ENCODE measurements at regions not wholly inside any gene's neighbourhood (a gene's known extent, or its start where the extent isn't known, plus 50 kb on each side); places are given as distances from the start of the nearest gene placed in this dataset.

GRCh38 chr13:103810026-103810425, 743.8 kb upstream of the SLC10A2 start:
- Histone ChIP-seq H3K4me1 (no peaks in the 10 kb centered on the region), H3K27ac (no peak overlapping the region), H3K4me3 (no peak overlapping the region), H3K27me3 (no peaks in the 10 kb centered on the region), H3K9me3 (no peaks in the 10 kb centered on the region), H3K36me3 (no peaks in the 10 kb centered on the region)
- no peak for TF ChIP-seq CTCF (IDR thresholded peaks at IDR 0.05)
- intact Hi-C loops (cut with DNase I; ENCODE audit: low total_unique reads): no loop called here
- DNase-seq: no peak

GRCh38 chr13:103805771-103806170, 739.6 kb upstream of the SLC10A2 start:
- Histone ChIP-seq H3K27me3 (no peaks in the 10 kb centered on the region), H3K4me1 (no peaks in the 10 kb centered on the region), H3K36me3 (no peaks in the 10 kb centered on the region), H3K27ac (no peak overlapping the region), H3K9me3 (no peaks in the 10 kb centered on the region), H3K4me3 (no peak overlapping the region)
- no peak for TF ChIP-seq CTCF (IDR thresholded peaks at IDR 0.05)
- DNase-seq: no peak
- intact Hi-C loops (cut with DNase I; ENCODE audit: low total_unique reads): no loop called here

- TF ChIP-seq CTCF (IDR thresholded peaks at IDR 0.05): no peak
- Histone ChIP-seq H3K27ac (no peak overlapping the region), H3K27me3 (no peaks in the 10 kb centered on the region), H3K4me1 (no peaks in the 10 kb centered on the region), H3K36me3 (no peaks in the 10 kb centered on the region), H3K4me3 (no peak overlapping the region), H3K9me3 (no peaks in the 10 kb centered on the region)
- intact Hi-C loops (cut with DNase I; ENCODE audit: low total_unique reads): no loop called here
- DNase-seq: no peak
These were observed 737.1 kb upstream of the SLC10A2 start for GRCh38 chr13:103803349-103803748.

- H3K4me3 ChIP-seq: no peak overlapping the region
- intact Hi-C loops (cut with DNase I; ENCODE audit: low total_unique reads): no loop called here
- H3K4me1 ChIP-seq: no peaks in the 10 kb centered on the region
- H3K27me3 ChIP-seq: no peaks in the 10 kb centered on the region
- no peak for DNase-seq
- no peaks in the 10 kb centered on the region for H3K9me3 ChIP-seq
- no peak for TF ChIP-seq CTCF (IDR thresholded peaks at IDR 0.05)
- H3K27ac ChIP-seq: no peak overlapping the region
- H3K36me3 ChIP-seq: no peaks in the 10 kb centered on the region
These were observed 732.8 kb upstream of the SLC10A2 start for GRCh38 chr13:103799028-103799427.

- Histone ChIP-seq H3K27me3 (no peaks in the 10 kb centered on the region), H3K9me3 (no peaks in the 10 kb centered on the region), H3K36me3 (no peaks in the 10 kb centered on the region), H3K4me1 (no peaks in the 10 kb centered on the region), H3K27ac (no peak overlapping the region), H3K4me3 (no peak overlapping the region)
- intact Hi-C loops (cut with DNase I; ENCODE audit: low total_unique reads): no loop called here
- TF ChIP-seq CTCF (IDR thresholded peaks at IDR 0.05): no peak
- DNase-seq: no peak
These were observed 729.8 kb upstream of the SLC10A2 start for GRCh38 chr13:103795892-103796478.

- H3K9me3 ChIP-seq: no peaks in the 10 kb centered on the region
- H3K4me1 ChIP-seq: no peaks in the 10 kb centered on the region
- H3K4me3 ChIP-seq: no peak overlapping the region
- DNase-seq: no peak
- no peaks in the 10 kb centered on the region for H3K27me3 ChIP-seq
- intact Hi-C loops (cut with DNase I; ENCODE audit: low total_unique reads): no loop called here
- H3K36me3 ChIP-seq: no peaks in the 10 kb centered on the region
- no peak overlapping the region for H3K27ac ChIP-seq
- no peak for TF ChIP-seq CTCF (IDR thresholded peaks at IDR 0.05)
These were observed 728.3 kb upstream of the SLC10A2 start for GRCh38 chr13:103794526-103794925.
